ENCODE measurements at regions not wholly inside any gene's neighbourhood (a gene's known extent, or its start where the extent isn't known, plus 50 kb on each side); places are given as distances from the start of the nearest gene placed in this dataset.

DNA sequence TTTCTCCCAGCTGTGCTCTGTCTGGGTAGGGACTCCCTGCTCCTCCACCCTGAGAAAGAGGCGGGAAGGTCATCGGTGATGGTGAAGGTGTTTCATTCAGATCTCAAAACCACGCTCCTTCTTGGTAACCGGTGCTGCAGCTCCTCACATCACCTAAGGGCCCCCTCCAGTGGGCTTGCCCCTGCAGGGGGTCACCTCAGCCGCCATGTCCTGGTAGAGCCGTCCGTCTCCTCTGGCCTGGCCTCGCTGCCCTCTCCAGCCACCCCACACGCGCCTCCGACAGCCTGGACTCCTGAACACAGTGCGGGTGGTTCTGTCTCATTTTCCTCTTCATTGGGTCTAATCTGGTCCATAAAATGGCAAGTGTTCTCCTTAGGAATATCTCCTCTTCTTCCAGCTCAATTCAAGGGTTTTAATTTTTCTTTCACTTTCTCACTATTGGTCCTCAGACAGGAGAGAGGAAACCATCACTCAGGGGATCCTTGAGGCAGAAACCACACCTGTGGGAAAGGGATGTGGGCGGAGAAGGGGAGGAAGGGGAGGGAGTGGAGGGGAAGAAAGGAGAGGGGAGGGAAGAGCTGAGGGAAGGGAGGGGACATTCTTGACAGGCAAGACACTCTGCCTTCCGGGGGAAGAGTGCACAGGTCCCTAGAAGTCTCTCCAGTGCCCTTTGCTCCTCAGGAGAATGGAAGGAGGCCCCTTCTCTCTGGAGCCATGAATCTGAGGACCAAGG, 1338.4 kb downstream of the TBC1D22A start:
- ATAC-seq (no peak), DNase-seq (ENCODE audit: low read depth, low spot score) (no peak)
- no TSS peak for BruUV-seq (replicated peaks)
- ChIA-PET POLR2A (no interaction called here), CTCF (no interaction called here)
- Histone ChIP-seq H3K36me3 (ENCODE audit: control insufficient read depth, insufficient read depth, low read length) (no peaks in the 10 kb centered on the region), H3K27ac (ENCODE audit: low read length) (no peak overlapping the region), H3K9me3 (ENCODE audit: control insufficient read depth, insufficient read depth, low read depth, low read length) (no peaks in the 10 kb centered on the region), H3K4me1 (ENCODE audit: control insufficient read depth, insufficient read depth, low read length) (no peaks in the 10 kb centered on the region), H3K27me3 (ENCODE audit: control insufficient read depth, insufficient read depth, low read length) (no peaks in the 10 kb centered on the region), H3K4me3 (ENCODE audit: low read depth in 2 of 2, low read length in 2 of 2) (no peak overlapping the region)
- in situ Hi-C loops (cut with HindIII; ENCODE audit: low pct_unique_long_range_greater_than_20kb, low sequenced_read_pairs), result no loop called here
- intact Hi-C loops (cut with micrococcal nuclease; ENCODE audit: unreplicated experiment), result no loop called here
- no peak for TF ChIP-seq REST (IDR thresholded peaks at IDR 0.05; ENCODE audit: insufficient read depth in 1 of 2, low read depth in 2 of 2, low read length in 1 of 2)
- TF ChIP-seq TCF7L2 (IDR thresholded peaks at IDR 0.05; ENCODE audit: low read depth, low read length), result no peak
- TF ChIP-seq, protein P1, sequence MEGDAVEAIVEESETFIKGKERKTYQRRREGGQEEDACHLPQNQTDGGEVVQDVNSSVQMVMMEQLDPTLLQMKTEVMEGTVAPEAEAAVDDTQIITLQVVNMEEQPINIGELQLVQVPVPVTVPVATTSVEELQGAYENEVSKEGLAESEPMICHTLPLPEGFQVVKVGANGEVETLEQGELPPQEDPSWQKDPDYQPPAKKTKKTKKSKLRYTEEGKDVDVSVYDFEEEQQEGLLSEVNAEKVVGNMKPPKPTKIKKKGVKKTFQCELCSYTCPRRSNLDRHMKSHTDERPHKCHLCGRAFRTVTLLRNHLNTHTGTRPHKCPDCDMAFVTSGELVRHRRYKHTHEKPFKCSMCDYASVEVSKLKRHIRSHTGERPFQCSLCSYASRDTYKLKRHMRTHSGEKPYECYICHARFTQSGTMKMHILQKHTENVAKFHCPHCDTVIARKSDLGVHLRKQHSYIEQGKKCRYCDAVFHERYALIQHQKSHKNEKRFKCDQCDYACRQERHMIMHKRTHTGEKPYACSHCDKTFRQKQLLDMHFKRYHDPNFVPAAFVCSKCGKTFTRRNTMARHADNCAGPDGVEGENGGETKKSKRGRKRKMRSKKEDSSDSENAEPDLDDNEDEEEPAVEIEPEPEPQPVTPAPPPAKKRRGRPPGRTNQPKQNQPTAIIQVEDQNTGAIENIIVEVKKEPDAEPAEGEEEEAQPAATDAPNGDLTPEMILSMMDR (IDR thresholded peaks at IDR 0.05), result no peak
- no peak for TF ChIP-seq SIN3A (IDR thresholded peaks at IDR 0.05; ENCODE audit: borderline replicate concordance, insufficient read depth, low read depth, low read length)
- no peak for TF ChIP-seq POLR2AphosphoS5 (IDR thresholded peaks at IDR 0.05; ENCODE audit: low read depth, low read length)

DNA sequence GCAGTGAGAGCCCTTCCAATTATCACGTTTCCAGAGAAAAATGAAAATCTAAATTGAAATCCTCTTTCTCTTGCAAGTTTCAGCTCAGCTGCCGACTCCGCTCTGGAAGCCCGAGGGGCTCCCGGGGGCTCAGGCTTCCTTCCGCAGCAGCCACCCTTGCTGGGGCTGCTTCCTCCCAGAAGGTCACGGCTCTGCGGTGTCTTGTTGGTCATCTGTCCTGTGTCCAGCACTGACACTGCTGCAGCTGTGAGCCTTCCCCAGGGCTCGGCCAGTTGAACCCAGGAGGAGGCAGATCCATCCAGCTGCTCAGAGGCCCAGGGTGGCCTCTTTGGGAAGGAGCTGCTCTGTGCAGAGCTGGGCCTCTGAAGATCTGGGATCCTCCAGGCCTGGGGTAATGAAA, 1337.2 kb downstream of the TBC1D22A start:
- TF ChIP-seq, protein P1 (IDR thresholded peaks at IDR 0.05), result no peak
- TF ChIP-seq REST (IDR thresholded peaks at IDR 0.05; ENCODE audit: insufficient read depth in 1 of 2, low read depth in 2 of 2, low read length in 1 of 2), result no peak
- Histone ChIP-seq H3K4me3 (ENCODE audit: low read depth in 2 of 2, low read length in 2 of 2) (no peak overlapping the region), H3K4me1 (ENCODE audit: control insufficient read depth, insufficient read depth, low read length) (no peaks in the 10 kb centered on the region), H3K9me3 (ENCODE audit: control insufficient read depth, insufficient read depth, low read depth, low read length) (no peaks in the 10 kb centered on the region), H3K27ac (ENCODE audit: low read length) (no peak overlapping the region), H3K36me3 (ENCODE audit: control insufficient read depth, insufficient read depth, low read length) (no peaks in the 10 kb centered on the region), H3K27me3 (ENCODE audit: control insufficient read depth, insufficient read depth, low read length) (no peaks in the 10 kb centered on the region)
- intact Hi-C loops (cut with micrococcal nuclease; ENCODE audit: unreplicated experiment), result no loop called here
- POLR2A ChIA-PET, result no interaction called here
- no peak for DNase-seq (ENCODE audit: low read depth, low spot score)
- in situ Hi-C loops (cut with HindIII; ENCODE audit: low pct_unique_long_range_greater_than_20kb, low sequenced_read_pairs), result no loop called here
- no peak for ATAC-seq
- CTCF ChIA-PET, result no interaction called here
- BruUV-seq (replicated peaks), result no TSS peak

Measured in Panc1 (cell line).